ENCODE measurements at regions not wholly inside any gene's neighbourhood (a gene's known extent, or its start where the extent isn't known, plus 50 kb on each side); places are given as distances from the start of the nearest gene placed in this dataset.
A peak's percentile ranks its signal among the peaks of the same experiment; 100 is the strongest.
"Not testable (repeated sequence)": the region's sequence is repeated elsewhere in the genome, so short reads cannot be mapped to it uniquely, and the experiment has no call there.

DNA sequence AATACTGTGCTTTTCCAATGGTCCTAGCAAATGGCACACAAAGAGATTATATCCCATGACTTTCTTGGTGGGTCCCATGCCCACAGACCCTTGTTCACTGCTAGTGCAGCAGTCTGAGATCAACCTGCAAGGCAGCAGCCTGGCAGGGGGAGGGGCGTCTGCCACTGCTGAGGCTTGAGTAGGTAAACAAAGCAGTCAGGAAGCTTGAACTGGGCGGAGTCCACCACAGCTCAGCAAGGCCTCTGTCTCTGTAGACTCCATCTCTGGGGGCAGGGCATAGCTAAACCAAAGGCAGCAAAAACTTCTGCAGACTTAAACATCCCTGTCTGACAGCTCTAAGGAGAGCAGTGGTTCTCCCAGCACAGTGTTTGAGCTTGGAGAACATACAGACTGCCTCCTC, 82.9 kb downstream of the ZNF737 start:
- Histone ChIP-seq H3K4me3 (ENCODE audit: low read depth, low read length) (no peak overlapping the region), H3K79me2 (ENCODE audit: control insufficient read depth, insufficient read depth, low read length, unreplicated experiment) (no peaks in the 10 kb centered on the region), H3K36me3 (ENCODE audit: insufficient read depth, low read length) (no peaks in the 10 kb centered on the region), H3K27me3 (ENCODE audit: insufficient read depth, low read length) (no peaks in the 10 kb centered on the region), H3K4me1 (ENCODE audit: control insufficient read depth, insufficient read depth, low read length, unreplicated experiment) (no peaks in the 10 kb centered on the region), H2AFZ (ENCODE audit: low read length, unreplicated experiment) (no peak overlapping the region), H3K27ac (ENCODE audit: low read depth, low read length) (no peak overlapping the region)

DNA sequence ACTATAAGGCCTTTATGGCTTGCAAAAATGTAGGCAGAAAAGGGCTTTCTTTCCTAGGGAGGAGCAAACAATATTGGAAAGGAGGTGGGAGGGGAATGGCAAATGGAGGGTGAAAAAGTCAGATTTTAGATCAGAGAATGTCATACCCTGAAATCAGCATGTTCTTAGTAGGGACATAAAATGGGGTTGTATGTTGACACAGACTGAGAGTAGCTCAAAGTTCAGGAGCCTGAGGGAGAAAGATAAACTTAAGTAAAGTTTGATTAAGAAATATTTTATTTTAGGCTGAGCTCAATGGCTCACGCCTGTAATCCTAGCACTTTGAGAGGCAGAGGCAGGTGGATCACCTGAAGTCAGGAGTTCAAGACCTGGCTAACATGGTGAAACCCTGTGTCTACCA, 83.8 kb downstream of the ZNF737 start:
- no peaks in the 10 kb centered on the region for H3K4me1 ChIP-seq (ENCODE audit: control insufficient read depth, insufficient read depth, low read length, unreplicated experiment)
- H2AFZ ChIP-seq (ENCODE audit: low read length, unreplicated experiment): no peak overlapping the region
- H3K36me3 ChIP-seq (ENCODE audit: insufficient read depth, low read length): no peaks in the 10 kb centered on the region
- no peak overlapping the region for H3K4me3 ChIP-seq (ENCODE audit: low read depth, low read length)
- H3K79me2 ChIP-seq (ENCODE audit: control insufficient read depth, insufficient read depth, low read length, unreplicated experiment): no peaks in the 10 kb centered on the region
- H3K27ac ChIP-seq (ENCODE audit: low read depth, low read length): no peak overlapping the region
- H3K27me3 ChIP-seq (ENCODE audit: insufficient read depth, low read length): no peaks in the 10 kb centered on the region

DNA sequence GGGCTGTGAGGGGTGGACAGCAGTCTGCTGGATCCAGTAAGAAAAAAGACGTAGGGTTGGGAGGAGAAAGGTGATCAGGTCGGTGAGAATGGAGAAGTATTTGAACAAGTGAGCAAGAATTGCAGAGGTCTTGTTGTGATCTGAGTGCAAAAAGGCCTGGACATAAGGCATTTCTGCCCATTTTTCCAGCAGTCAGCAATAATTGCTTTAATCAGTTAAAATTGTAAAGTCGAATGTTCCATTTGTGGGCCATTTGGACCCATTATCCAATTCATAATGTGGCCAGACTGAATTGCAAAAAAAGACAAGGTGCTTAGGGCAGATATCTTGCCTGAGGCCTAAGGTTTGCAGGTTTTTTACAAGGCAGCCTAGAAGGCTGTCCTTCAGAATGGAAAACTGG, 86.1 kb downstream of the ZNF737 start:
- no peak overlapping the region for H2AFZ ChIP-seq (ENCODE audit: low read length, unreplicated experiment)
- H3K79me2 ChIP-seq (ENCODE audit: control insufficient read depth, insufficient read depth, low read length, unreplicated experiment): no peaks in the 10 kb centered on the region
- H3K36me3 ChIP-seq (ENCODE audit: insufficient read depth, low read length): no peaks in the 10 kb centered on the region
- no peaks in the 10 kb centered on the region for H3K27me3 ChIP-seq (ENCODE audit: insufficient read depth, low read length)
- H3K27ac ChIP-seq (ENCODE audit: low read depth, low read length): no peak overlapping the region
- H3K4me1 ChIP-seq (ENCODE audit: control insufficient read depth, insufficient read depth, low read length, unreplicated experiment): no peaks in the 10 kb centered on the region
- H3K4me3 ChIP-seq (ENCODE audit: low read depth, low read length): no peak overlapping the region

DNA sequence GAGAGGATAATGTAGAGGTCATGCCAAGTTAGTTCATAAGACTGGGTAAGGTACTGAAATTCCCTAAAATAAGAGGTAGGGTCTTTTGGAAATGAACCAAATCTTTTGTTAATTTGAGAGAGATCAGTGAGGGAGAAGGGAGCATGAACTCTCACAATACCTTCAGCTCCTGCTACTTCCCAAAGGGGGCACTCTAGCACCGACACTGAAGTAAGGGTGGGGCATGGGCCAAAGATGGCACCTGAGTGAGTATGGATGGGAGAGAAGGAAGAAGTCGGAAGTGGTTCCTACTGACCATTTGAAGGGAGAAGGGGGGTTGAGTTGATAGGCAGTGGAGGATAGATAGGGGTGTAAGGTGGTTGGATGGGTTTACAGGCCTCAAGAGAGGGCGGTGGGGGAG, 86.6 kb downstream of the ZNF737 start:
- H3K4me3 ChIP-seq (ENCODE audit: low read depth, low read length): no peak overlapping the region
- H2AFZ ChIP-seq (ENCODE audit: low read length, unreplicated experiment): no peak overlapping the region
- no peaks in the 10 kb centered on the region for H3K36me3 ChIP-seq (ENCODE audit: insufficient read depth, low read length)
- no peaks in the 10 kb centered on the region for H3K79me2 ChIP-seq (ENCODE audit: control insufficient read depth, insufficient read depth, low read length, unreplicated experiment)
- no peaks in the 10 kb centered on the region for H3K27me3 ChIP-seq (ENCODE audit: insufficient read depth, low read length)
- no peak overlapping the region for H3K27ac ChIP-seq (ENCODE audit: low read depth, low read length)
- no peaks in the 10 kb centered on the region for H3K4me1 ChIP-seq (ENCODE audit: control insufficient read depth, insufficient read depth, low read length, unreplicated experiment)

DNA sequence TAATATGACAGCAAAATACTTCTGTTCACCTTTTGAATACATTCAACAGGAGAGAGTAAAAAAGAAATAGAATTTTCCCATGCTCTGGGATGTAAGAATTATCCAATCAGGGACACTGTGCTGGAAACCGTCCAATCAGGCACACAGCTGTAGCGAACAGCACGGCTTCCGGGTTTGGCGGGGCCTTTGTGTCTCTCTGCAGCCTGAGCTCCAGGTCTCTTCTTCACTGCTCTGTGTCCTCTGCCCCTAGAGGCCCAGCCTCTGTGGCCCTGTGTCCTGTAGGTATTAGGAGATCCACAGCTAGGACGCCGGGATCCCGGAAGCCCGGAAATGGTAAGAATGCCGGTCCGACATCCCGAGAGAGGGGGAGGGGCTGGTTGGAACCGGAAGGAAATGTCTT, 92.7 kb downstream of the ZNF737 start:
- Histone ChIP-seq H2AFZ (ENCODE audit: low read length, unreplicated experiment) (no peak overlapping the region), H3K27ac (ENCODE audit: low read depth, low read length) (peak overlapping the region; percentile 32; the same call in 1 of the 2 replicates), H3K79me2 (ENCODE audit: control insufficient read depth, insufficient read depth, low read length, unreplicated experiment) (no peaks in the 10 kb centered on the region), H3K27me3 (ENCODE audit: insufficient read depth, low read length) (no peaks in the 10 kb centered on the region), H3K4me1 (ENCODE audit: control insufficient read depth, insufficient read depth, low read length, unreplicated experiment) (no peaks in the 10 kb centered on the region), H3K36me3 (ENCODE audit: insufficient read depth, low read length) (no peaks in the 10 kb centered on the region), H3K4me3 (ENCODE audit: low read depth, low read length) (peak overlapping the region; percentile 37)

DNA sequence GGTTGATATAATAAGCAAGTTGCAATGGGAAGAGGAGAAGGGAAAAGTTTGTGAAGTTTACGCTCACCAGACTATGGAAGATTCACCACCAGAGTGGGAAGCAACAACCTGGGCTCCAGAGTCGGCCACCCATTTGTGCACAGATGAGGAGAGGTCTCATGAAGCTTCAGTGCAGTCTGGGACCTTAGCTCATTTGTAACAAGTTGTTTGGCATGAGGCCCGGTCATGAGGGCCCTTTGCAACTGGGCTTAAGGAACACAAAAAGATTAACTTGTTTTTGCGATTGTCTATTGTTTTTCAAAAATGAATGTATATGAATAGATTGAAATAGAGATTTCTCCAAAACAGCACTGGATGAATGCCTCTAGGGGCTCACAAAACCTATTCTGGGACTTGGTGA, 94.2 kb downstream of the ZNF737 start:
- Histone ChIP-seq H3K27ac (ENCODE audit: low read depth, low read length) (no peak overlapping the region), H3K79me2 (ENCODE audit: control insufficient read depth, insufficient read depth, low read length, unreplicated experiment) (no peaks in the 10 kb centered on the region), H3K27me3 (ENCODE audit: insufficient read depth, low read length) (no peaks in the 10 kb centered on the region), H2AFZ (ENCODE audit: low read length, unreplicated experiment) (no peak overlapping the region), H3K4me3 (ENCODE audit: low read depth, low read length) (no peak overlapping the region), H3K36me3 (ENCODE audit: insufficient read depth, low read length) (no peaks in the 10 kb centered on the region), H3K4me1 (ENCODE audit: control insufficient read depth, insufficient read depth, low read length, unreplicated experiment) (no peaks in the 10 kb centered on the region)

DNA sequence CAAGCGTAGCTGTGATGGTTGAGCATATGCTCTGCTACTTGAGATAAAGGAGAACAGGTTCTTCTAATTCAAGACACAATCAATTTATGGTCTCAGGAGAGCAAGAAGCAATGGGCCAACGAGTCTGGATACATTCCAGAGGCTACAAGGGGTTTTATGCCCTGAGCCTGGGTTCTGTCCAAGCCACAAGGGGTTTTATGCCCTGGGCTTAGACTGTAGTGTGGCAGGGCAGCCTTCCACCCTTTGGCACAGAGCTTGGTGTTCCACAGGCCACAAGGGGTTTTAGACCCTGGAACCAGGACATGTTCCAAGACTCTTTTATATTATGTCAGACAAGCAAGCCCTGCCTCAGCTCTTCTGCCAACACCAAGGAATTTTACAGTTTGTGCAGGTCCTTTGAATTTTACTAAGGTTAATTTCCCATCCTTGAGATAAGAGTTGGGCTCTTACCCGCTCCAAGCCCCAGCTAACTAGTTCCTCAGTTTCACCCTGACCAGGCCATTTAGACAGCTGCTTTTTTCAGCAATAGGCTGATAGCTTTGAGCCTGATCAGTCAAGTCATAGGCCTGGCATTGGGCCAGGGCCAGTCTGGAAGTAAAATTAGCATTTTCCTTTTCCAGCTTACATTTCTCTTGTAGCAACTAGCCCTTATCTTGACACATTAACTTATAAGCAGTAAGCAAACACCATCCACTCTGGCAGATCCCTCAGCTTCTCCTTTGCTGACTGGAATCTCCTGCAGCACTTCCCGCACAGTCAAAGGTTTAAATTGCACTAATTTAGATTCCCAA, 95.0 kb downstream of the ZNF737 start:
- no peaks in the 10 kb centered on the region for H3K4me1 ChIP-seq (ENCODE audit: control insufficient read depth, insufficient read depth, low read length, unreplicated experiment)
- no peak overlapping the region for H3K4me3 ChIP-seq (ENCODE audit: low read depth, low read length)
- H3K36me3 ChIP-seq (ENCODE audit: insufficient read depth, low read length): no peaks in the 10 kb centered on the region
- no peaks in the 10 kb centered on the region for H3K79me2 ChIP-seq (ENCODE audit: control insufficient read depth, insufficient read depth, low read length, unreplicated experiment)
- H3K27me3 ChIP-seq (ENCODE audit: insufficient read depth, low read length): no peaks in the 10 kb centered on the region
- no peak overlapping the region for H2AFZ ChIP-seq (ENCODE audit: low read length, unreplicated experiment)
- no peak overlapping the region for H3K27ac ChIP-seq (ENCODE audit: low read depth, low read length)

DNA sequence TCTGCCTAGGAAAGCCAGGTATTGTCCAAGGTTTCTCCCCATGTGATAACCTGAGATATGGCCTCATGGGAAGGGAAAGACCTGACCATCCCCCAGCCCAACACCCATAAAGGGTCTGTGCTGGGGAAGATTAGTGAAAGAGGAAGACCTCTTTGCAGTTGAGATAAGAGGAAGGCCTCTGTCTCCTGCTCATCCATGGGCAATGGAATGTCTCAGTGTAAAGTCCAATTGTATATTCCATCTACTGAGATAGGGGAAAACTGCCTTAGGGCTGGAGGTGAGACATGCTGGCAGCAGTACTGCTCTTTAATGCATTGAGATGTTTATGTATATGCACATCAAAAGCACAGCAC, 99.0 kb downstream of the ZNF737 start:
- H3K4me3 ChIP-seq (ENCODE audit: low read depth, low read length); H3K36me3 ChIP-seq (ENCODE audit: insufficient read depth, low read length); H3K79me2 ChIP-seq (ENCODE audit: control insufficient read depth, insufficient read depth, low read length, unreplicated experiment); H2AFZ ChIP-seq (ENCODE audit: low read length, unreplicated experiment); H3K27me3 ChIP-seq (ENCODE audit: insufficient read depth, low read length); H3K4me1 ChIP-seq (ENCODE audit: control insufficient read depth, insufficient read depth, low read length, unreplicated experiment); H3K27ac ChIP-seq (ENCODE audit: low read depth, low read length): not testable (repeated sequence)

DNA sequence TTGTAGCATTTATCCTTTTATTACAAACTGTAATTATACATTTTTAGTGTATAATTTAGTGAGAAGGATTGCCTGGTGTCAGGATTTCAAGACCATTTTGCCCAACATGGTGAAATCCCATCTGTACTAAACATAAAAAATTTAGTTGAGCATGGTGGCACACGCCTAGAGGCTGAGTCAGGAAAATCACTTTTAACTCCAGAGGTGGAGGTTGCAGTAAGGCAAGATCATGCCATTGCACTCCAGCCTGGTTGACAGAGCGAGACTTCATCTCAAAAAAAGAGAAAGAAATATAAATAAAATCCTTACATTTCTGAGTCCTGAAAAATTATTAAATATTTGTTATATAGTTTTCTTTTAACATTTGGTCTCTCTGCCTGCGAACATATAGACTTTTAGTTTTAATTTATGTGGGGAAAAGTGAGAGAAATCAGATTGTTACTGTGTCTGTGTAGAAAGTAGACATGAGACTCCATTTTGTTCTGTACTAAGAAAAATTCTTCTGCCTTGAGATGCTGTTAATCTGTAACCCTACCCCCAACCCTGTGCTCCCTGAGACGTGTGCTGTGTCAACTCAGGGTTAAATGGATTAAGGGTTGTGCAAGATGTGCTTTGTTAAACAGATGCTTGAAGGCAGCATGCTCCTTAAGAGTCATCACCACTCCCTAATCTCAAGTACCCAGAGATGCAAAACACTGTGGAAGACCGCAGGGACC, 99.5 kb downstream of the ZNF737 start:
- not testable (repeated sequence) for H2AFZ ChIP-seq (ENCODE audit: low read length, unreplicated experiment); H3K36me3 ChIP-seq (ENCODE audit: insufficient read depth, low read length); H3K27ac ChIP-seq (ENCODE audit: low read depth, low read length); H3K79me2 ChIP-seq (ENCODE audit: control insufficient read depth, insufficient read depth, low read length, unreplicated experiment); H3K27me3 ChIP-seq (ENCODE audit: insufficient read depth, low read length); H3K4me1 ChIP-seq (ENCODE audit: control insufficient read depth, insufficient read depth, low read length, unreplicated experiment); H3K4me3 ChIP-seq (ENCODE audit: low read depth, low read length)

DNA sequence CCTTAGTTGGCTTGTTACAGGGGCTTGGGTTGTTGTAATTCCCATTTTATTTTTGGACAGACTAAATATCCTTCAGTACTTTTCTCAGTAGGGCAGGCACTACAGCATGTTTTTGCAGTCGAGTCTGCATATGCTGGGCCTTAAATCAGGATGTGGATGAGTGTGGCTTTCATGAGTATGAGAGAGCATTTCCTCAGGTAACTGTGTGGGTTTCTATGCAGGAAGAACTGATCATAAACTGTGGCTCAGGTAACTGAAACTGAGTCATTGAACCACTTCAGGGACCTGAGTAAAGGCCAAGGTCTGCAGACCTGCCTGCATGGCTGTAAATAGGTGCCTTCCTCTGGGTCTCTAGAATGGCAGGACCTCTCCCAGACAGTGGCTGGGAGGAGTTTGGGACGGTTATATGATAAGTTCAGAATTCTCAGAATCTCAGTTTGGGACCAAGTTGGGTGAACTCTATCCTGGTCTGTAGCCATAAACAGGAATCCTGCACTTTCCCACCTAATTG, 112.1 kb downstream of the ZNF737 start:
- no peak overlapping the region for H3K27ac ChIP-seq (ENCODE audit: low read depth, low read length)
- H2AFZ ChIP-seq (ENCODE audit: low read length, unreplicated experiment): no peak overlapping the region
- no peaks in the 10 kb centered on the region for H3K79me2 ChIP-seq (ENCODE audit: control insufficient read depth, insufficient read depth, low read length, unreplicated experiment)
- no peaks in the 10 kb centered on the region for H3K36me3 ChIP-seq (ENCODE audit: insufficient read depth, low read length)
- H3K27me3 ChIP-seq (ENCODE audit: insufficient read depth, low read length): no peaks in the 10 kb centered on the region
- H3K4me3 ChIP-seq (ENCODE audit: low read depth, low read length): no peak overlapping the region
- no peaks in the 10 kb centered on the region for H3K4me1 ChIP-seq (ENCODE audit: control insufficient read depth, insufficient read depth, low read length, unreplicated experiment)

Measured in ACC112 (cell line).